OCI-LY7 (cell line): ENCODE measurements at regions not wholly inside any gene's neighbourhood (a gene's known extent, or its start where the extent isn't known, plus 50 kb on each side); places are given as distances from the start of the nearest gene placed in this dataset.
A peak's percentile ranks its signal among the peaks of the same experiment; 100 is the strongest.

Source experiments
- BruUV-seq: library from RNA; stranded (reverse); fragments of 400-500 nt; replicated peaks from 2 replicates; lab custom pipeline; 2021; lab: Mats Ljungman, UMichigan
- CTCF ChIA-PET: fragments of 300-600 bp; sonication (Branson Sonifier 250); formaldehyde crosslinking; loops from one replicate; lab custom pipeline; 2022; ENCODE audit warnings: antibody characterized with exemption; ENCODE audit not compliant: unreplicated experiment; lab: Charles Lee
- POLR2A ChIA-PET: fragments of 300-600 bp; sonication (Branson Sonifier 250); formaldehyde crosslinking; loops from one replicate; lab custom pipeline; 2022; ENCODE audit warnings: antibody characterized with exemption; lab: Charles Lee
- DNase-seq: peaks from one replicate; pipeline ENCODE4 v3.0.0-alpha.2; 2015; ENCODE audit warnings: low spot score
- H2AFZ ChIP-seq: fragments of 200-600 bp; sonication (generic), shearing (Covaris generic); 2 replicates; pipeline ENCODE4 v1.6.1; 2014; ENCODE audit warnings: mild to moderate bottlenecking, antibody characterized with exemption, low read length, moderate library complexity
- H3K27ac ChIP-seq: fragments of 200-600 bp; sonication (generic); 2 replicates; pipeline ENCODE4 v1.5.1; 2014; ENCODE audit warnings: mixed run types, low read depth, mild to moderate bottlenecking, moderate library complexity, low read length, inconsistent platforms; ENCODE audit not compliant: poor library complexity, severe bottlenecking
- H3K36me3 ChIP-seq: fragments of 200-600 bp; sonication (generic); 2 replicates; pipeline ENCODE4 v1.6.1; 2014; ENCODE audit warnings: mild to moderate bottlenecking, antibody characterized with exemption, low read length, moderate library complexity, mixed read lengths; ENCODE audit not compliant: insufficient read depth
- H3K4me1 ChIP-seq: fragments of 200-600 bp; sonication (generic); 2 replicates; pipeline ENCODE4 v1.5.1; 2014; ENCODE audit warnings: mild to moderate bottlenecking, low read length; ENCODE audit not compliant: insufficient read depth, poor library complexity, severe bottlenecking
- H3K4me2 ChIP-seq: fragments of 200-600 bp; sonication (generic); 2 replicates; pipeline ENCODE4 v1.6.1; 2014; ENCODE audit warnings: mild to moderate bottlenecking, low read length
- H3K4me3 ChIP-seq: fragments of 200-600 bp; sonication (generic); 2 replicates; pipeline ENCODE4 v1.5.1; 2014; ENCODE audit warnings: mild to moderate bottlenecking, low read depth, low read length; ENCODE audit not compliant: poor library complexity, severe bottlenecking
- H3K79me2 ChIP-seq: fragments of 200-600 bp; sonication (generic); 2 replicates; pipeline ENCODE4 v1.6.1; 2016; ENCODE audit warnings: low read depth, mild to moderate bottlenecking, low read length, moderate library complexity, mixed read lengths; ENCODE audit not compliant: insufficient read depth
- H3K9me2 ChIP-seq: fragments of 200-600 bp; sonication (generic); 2 replicates; pipeline ENCODE4 v1.6.1; 2016; ENCODE audit warnings: mild to moderate bottlenecking, low read length, mixed read lengths; ENCODE audit not compliant: insufficient read depth
- H3K9me3 ChIP-seq: fragments of 200-600 bp; sonication (generic); 2 replicates; pipeline ENCODE4 v1.6.1; 2014; ENCODE audit warnings: mild to moderate bottlenecking, mixed run types, low read length, mixed read lengths
- H4K20me1 ChIP-seq: fragments of 200-600 bp; sonication (generic); 2 replicates; pipeline ENCODE4 v1.6.1; 2014; ENCODE audit warnings: mild to moderate bottlenecking, antibody characterized with exemption, low read length, moderate library complexity, mixed read lengths; ENCODE audit not compliant: insufficient read depth
- EZH2phosphoT487 ChIP-seq: fragments of 200-600 bp; sonication (generic); IDR thresholded peaks from 2 replicates; pipeline ENCODE4 v1.6.1; 2018; ENCODE audit warnings: low read depth, borderline replicate concordance, mild to moderate bottlenecking, mixed run types, antibody characterized with exemption, low read length, moderate library complexity, mixed read lengths
- intact Hi-C: fragments of 100-400 bp; cut with micrococcal nuclease; formaldehyde crosslinking; loops from one replicate; pipeline ENCODE4 v1.10.0; 2022; ENCODE audit not compliant: unreplicated experiment
- TF ChIP-seq, protein P1 (sequence below): fragments of 200-600 bp; sonication (generic); conservative IDR thresholded peaks from 2 replicates; pipeline ENCODE4 v1.5.1; 2014; ENCODE audit warnings: mild to moderate bottlenecking, antibody characterized with exemption, low read length, moderate library complexity, mixed read lengths

- BruUV-seq: no TSS peak
- no peaks in the 10 kb centered on the region for H3K9me2 ChIP-seq
Measured at GRCh38 chr12:75759196-75759595, 247.8 kb upstream of the KRR1 start.

GRCh38 chr12:75756771-75757170 lies 245.4 kb upstream of the KRR1 start:
- intact Hi-C loops: no loop called here
- ChIA-PET CTCF (no interaction called here), POLR2A (interaction anchor here (0.6 to 1.0 kb wide), 4 partner anchors 9 to 521 kb away, joined by 3 to 6 read pairs (median 4); no protein-coding TSS in a partner anchor)
- no peaks in the 10 kb centered on the region for H3K9me2 ChIP-seq
- H2AFZ ChIP-seq: no peak overlapping the region
- peaks cover 44% of the 10 kb centered on the region for H3K4me1 ChIP-seq
- H3K36me3 ChIP-seq: no peaks in the 10 kb centered on the region
- no peaks in the 10 kb centered on the region for H3K9me3 ChIP-seq
- no peaks in the 10 kb centered on the region for H4K20me1 ChIP-seq
- no peak overlapping the region for H3K27ac ChIP-seq
- no peaks in the 10 kb centered on the region for H3K79me2 ChIP-seq
- DNase-seq: no peak
- BruUV-seq: no TSS peak
- no peak for TF ChIP-seq EZH2phosphoT487
- H3K4me3 ChIP-seq: no peak overlapping the region
- H3K4me2 ChIP-seq: no peak overlapping the region

More at GRCh38 chr12:75759196-75759595, 247.8 kb upstream of the KRR1 start:
- Histone ChIP-seq H3K27ac (peak overlapping the region; percentile 91), H3K4me3 (no peak overlapping the region), H3K4me1 (peaks cover 63% of the 10 kb centered on the region), H3K36me3 (no peaks in the 10 kb centered on the region), H3K79me2 (no peaks in the 10 kb centered on the region), H3K4me2 (peak overlapping the region; percentile 3; the same call in 1 of the 2 replicates), H2AFZ (peak overlapping the region; percentile 77; the same call in 1 of the 2 replicates), H3K9me3 (no peaks in the 10 kb centered on the region), H4K20me1 (no peaks in the 10 kb centered on the region)
- TF ChIP-seq, protein P1, sequence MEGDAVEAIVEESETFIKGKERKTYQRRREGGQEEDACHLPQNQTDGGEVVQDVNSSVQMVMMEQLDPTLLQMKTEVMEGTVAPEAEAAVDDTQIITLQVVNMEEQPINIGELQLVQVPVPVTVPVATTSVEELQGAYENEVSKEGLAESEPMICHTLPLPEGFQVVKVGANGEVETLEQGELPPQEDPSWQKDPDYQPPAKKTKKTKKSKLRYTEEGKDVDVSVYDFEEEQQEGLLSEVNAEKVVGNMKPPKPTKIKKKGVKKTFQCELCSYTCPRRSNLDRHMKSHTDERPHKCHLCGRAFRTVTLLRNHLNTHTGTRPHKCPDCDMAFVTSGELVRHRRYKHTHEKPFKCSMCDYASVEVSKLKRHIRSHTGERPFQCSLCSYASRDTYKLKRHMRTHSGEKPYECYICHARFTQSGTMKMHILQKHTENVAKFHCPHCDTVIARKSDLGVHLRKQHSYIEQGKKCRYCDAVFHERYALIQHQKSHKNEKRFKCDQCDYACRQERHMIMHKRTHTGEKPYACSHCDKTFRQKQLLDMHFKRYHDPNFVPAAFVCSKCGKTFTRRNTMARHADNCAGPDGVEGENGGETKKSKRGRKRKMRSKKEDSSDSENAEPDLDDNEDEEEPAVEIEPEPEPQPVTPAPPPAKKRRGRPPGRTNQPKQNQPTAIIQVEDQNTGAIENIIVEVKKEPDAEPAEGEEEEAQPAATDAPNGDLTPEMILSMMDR: no peak
- no peak for TF ChIP-seq EZH2phosphoT487
- ChIA-PET POLR2A (interaction anchor here (0.6 to 1.3 kb wide), 2 partner anchors 15 to 79 kb away, joined by 3 to 6 read pairs; no protein-coding TSS in a partner anchor), CTCF (interaction anchor here (1.4 kb wide), 1 partner anchor 272 kb away, joined by 5 read pairs; the partner anchor contains the start of gene PHLDA1)
- DNase-seq: no peak
- intact Hi-C loops: no loop called here

DNA sequence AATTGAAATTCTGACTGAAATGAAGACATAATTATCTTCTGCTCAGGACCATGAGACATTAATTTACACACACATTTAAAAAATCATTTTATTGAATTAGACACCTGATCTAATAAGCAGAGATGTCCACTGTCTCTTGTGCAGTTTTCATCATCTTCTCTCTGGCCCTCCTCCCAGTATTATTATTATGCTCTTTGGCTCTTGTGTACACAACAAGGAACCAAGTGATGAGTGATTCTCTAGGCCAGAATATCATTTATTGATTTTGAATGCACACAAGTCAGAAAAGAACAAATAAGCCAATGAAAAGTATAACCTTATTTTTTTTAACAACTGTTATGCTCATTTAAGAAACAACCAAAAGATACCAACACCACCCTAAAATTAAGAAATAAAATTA lies 244.7 kb upstream of the KRR1 start:
- Histone ChIP-seq H3K36me3 (no peaks in the 10 kb centered on the region), H3K4me3 (no peak overlapping the region), H3K4me2 (no peak overlapping the region), H3K4me1 (peaks cover 37% of the 10 kb centered on the region), H2AFZ (no peak overlapping the region), H4K20me1 (no peaks in the 10 kb centered on the region), H3K27ac (no peak overlapping the region), H3K9me3 (no peaks in the 10 kb centered on the region), H3K9me2 (no peaks in the 10 kb centered on the region; the same call in 1 of the 2 replicates), H3K79me2 (no peaks in the 10 kb centered on the region)
- ChIA-PET POLR2A (no interaction called here), CTCF (no interaction called here)
- BruUV-seq: no TSS peak
- DNase-seq: no peak
- intact Hi-C loops: no loop called here
- TF ChIP-seq EZH2phosphoT487: no peak
- TF ChIP-seq, protein P1: no peak
